ENCODE measurements at regions not wholly inside any gene's neighbourhood (a gene's known extent, or its start where the extent isn't known, plus 50 kb on each side); places are given as distances from the start of the nearest gene placed in this dataset.

DNA sequence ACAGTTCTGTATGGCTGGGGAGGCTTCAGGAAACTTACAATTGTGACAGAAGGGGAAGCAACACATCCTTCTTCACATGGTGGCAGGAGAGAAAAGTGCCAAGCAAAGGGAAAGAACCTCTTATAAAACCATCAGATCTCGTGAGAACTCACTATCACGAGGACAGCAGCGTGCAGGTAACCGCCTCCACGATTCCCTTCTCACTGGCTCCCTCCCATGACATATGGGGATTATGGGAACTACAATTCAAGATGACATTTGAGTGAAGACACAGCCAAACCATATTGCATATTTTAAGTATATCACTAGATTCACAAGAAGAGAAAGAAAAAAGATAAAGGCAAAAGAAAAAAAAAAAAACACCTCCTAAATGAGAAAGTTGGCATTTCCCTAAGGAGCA, 431.9 kb upstream of the RGS17 start:
- no peaks in the 10 kb centered on the region for H3K27me3 ChIP-seq (ENCODE audit: control insufficient read depth, insufficient read depth)
- H3K27ac ChIP-seq (ENCODE audit: low read length): no peak overlapping the region
- no peaks in the 10 kb centered on the region for H3K9me3 ChIP-seq (ENCODE audit: control insufficient read depth, low read length)
- no peak for ATAC-seq
- 87% methylated on average over 5 of the region's 5 CpGs for WGBS
- no peak for DNase-seq
- peaks cover 1% of the 10 kb centered on the region for H3K4me1 ChIP-seq (ENCODE audit: control insufficient read depth, insufficient read depth, low read length)
- intact Hi-C loops (cut with DNase I): no loop called here
- no peak overlapping the region for H3K4me3 ChIP-seq (ENCODE audit: low read length)

- Histone ChIP-seq H3K4me3 (ENCODE audit: low read length) (no peak overlapping the region), H3K27ac (ENCODE audit: low read length) (no peak overlapping the region), H3K4me1 (ENCODE audit: control insufficient read depth, insufficient read depth, low read length) (no peaks in the 10 kb centered on the region), H3K9me3 (ENCODE audit: control insufficient read depth, low read length) (no peaks in the 10 kb centered on the region), H3K27me3 (ENCODE audit: control insufficient read depth, insufficient read depth) (no peaks in the 10 kb centered on the region)
- no peak for ATAC-seq
- DNase-seq: no peak
- WGBS: 90% methylated on average over 1 of the region's 1 CpG
- intact Hi-C loops (cut with DNase I): no loop called here
These were observed 422.5 kb upstream of the RGS17 start for GRCh38 chr6:153553627-153554026.

- H3K27ac ChIP-seq (ENCODE audit: low read length): no peak overlapping the region
- H3K27me3 ChIP-seq (ENCODE audit: control insufficient read depth, insufficient read depth): no peaks in the 10 kb centered on the region
- ATAC-seq (no peak), DNase-seq (no peak)
- WGBS: 67% methylated on average over 2 of the region's 2 CpGs
- H3K4me3 ChIP-seq (ENCODE audit: low read length): no peak overlapping the region
- intact Hi-C loops (cut with DNase I): no loop called here
- no peaks in the 10 kb centered on the region for H3K4me1 ChIP-seq (ENCODE audit: control insufficient read depth, insufficient read depth, low read length)
- no peaks in the 10 kb centered on the region for H3K9me3 ChIP-seq (ENCODE audit: control insufficient read depth, low read length)
These were observed 408.5 kb upstream of the RGS17 start for GRCh38 chr6:153539602-153540001.

DNA sequence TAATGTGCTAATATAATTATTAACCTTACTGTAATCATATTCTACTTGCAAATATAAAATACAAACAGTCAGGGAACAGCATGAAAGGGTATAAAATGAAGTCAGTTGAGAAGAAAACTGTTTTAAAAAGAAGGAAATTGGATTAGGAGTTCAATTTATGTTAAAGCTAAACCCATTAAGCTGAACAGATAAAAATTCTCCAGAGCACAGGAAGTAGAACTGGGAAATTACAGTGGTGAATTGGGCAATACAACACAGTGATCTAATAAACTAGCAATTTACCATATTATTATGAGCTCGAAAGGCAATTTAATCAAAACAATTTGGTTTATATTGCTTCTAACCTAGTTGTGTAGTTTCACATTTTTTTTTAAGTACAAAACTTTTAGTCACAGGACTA, 407.4 kb upstream of the RGS17 start:
- 55% methylated on average over 1 of the region's 1 CpG for WGBS
- H3K4me3 ChIP-seq (ENCODE audit: low read length): no peak overlapping the region
- no peak for DNase-seq
- intact Hi-C loops (cut with DNase I): no loop called here
- H3K27ac ChIP-seq (ENCODE audit: low read length): no peak overlapping the region
- no peak for ATAC-seq
- H3K27me3 ChIP-seq (ENCODE audit: control insufficient read depth, insufficient read depth): no peaks in the 10 kb centered on the region
- H3K4me1 ChIP-seq (ENCODE audit: control insufficient read depth, insufficient read depth, low read length): no peaks in the 10 kb centered on the region
- H3K9me3 ChIP-seq (ENCODE audit: control insufficient read depth, low read length): no peaks in the 10 kb centered on the region

- WGBS: 81% methylated on average over 1 of the region's 1 CpG
- intact Hi-C loops (cut with DNase I): no loop called here
- H3K9me3 ChIP-seq (ENCODE audit: control insufficient read depth, low read length): no peaks in the 10 kb centered on the region
These were observed 406.3 kb upstream of the RGS17 start for GRCh38 chr6:153537422-153537821.

GRCh38 chr6:153526479-153526878, 395.4 kb upstream of the RGS17 start:
- no peak for ATAC-seq
- no peak overlapping the region for H3K4me3 ChIP-seq (ENCODE audit: low read length)
- DNase-seq: no peak
- H3K9me3 ChIP-seq (ENCODE audit: control insufficient read depth, low read length): no peaks in the 10 kb centered on the region
- intact Hi-C loops (cut with DNase I): no loop called here
- H3K27me3 ChIP-seq (ENCODE audit: control insufficient read depth, insufficient read depth): no peaks in the 10 kb centered on the region
- H3K4me1 ChIP-seq (ENCODE audit: control insufficient read depth, insufficient read depth, low read length): no peaks in the 10 kb centered on the region
- WGBS: 60% methylated on average over 3 of the region's 3 CpGs
- H3K27ac ChIP-seq (ENCODE audit: low read length): no peak overlapping the region

More at GRCh38 chr6:153537422-153537821, 406.3 kb upstream of the RGS17 start:
- H3K27me3 ChIP-seq (ENCODE audit: control insufficient read depth, insufficient read depth): no peaks in the 10 kb centered on the region
- no peak overlapping the region for H3K27ac ChIP-seq (ENCODE audit: low read length)
- DNase-seq (no peak), ATAC-seq (no peak)
- H3K4me3 ChIP-seq (ENCODE audit: low read length): no peak overlapping the region
- no peaks in the 10 kb centered on the region for H3K4me1 ChIP-seq (ENCODE audit: control insufficient read depth, insufficient read depth, low read length)

DNA sequence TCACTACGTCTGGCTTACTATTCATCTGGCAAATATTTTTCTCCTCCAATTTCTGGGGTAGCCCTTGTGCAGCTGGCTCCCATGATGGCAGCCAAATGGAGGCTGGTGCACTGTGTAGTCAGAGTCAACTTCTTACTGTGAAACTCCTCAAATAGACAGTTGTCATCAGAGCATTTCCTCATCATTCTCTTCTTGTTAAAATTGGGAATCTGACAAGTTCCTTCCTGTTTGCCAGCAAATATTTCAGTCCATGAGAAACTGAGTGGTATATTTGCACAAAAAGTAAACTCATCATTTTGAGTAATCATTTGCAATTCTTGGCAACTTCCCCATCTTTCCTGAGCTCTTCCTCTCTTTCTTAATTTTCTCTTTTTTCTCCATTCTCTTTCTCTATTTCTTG, 394.9 kb upstream of the RGS17 start:
- 54% methylated on average over 1 of the region's 1 CpG for WGBS
- Histone ChIP-seq H3K27me3 (ENCODE audit: control insufficient read depth, insufficient read depth) (no peaks in the 10 kb centered on the region), H3K4me3 (ENCODE audit: low read length) (no peak overlapping the region), H3K27ac (ENCODE audit: low read length) (no peak overlapping the region), H3K4me1 (ENCODE audit: control insufficient read depth, insufficient read depth, low read length) (no peaks in the 10 kb centered on the region), H3K9me3 (ENCODE audit: control insufficient read depth, low read length) (no peaks in the 10 kb centered on the region)
- intact Hi-C loops (cut with DNase I): no loop called here
- no peak for ATAC-seq
- no peak for DNase-seq

DNA sequence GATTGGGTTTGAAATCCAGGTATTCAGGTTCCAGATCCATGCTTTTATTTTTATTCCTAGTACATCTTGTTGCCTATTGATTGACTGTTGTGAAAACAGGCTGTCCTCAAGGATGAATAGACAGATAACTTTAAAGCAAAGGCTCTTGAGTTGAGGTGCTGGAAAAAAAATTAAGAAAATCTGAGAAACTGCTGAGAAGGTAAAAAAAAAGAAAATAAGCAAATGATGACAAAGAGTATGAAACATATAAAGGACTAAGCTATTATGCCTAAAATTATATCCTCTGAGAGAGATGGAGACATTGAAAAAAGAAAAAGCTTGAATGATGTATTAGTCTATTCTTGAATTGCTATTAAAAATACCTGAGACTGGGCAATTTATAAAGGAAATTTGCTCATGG, 392.3 kb upstream of the RGS17 start:
- H3K27ac ChIP-seq (ENCODE audit: low read length): no peak overlapping the region
- no peaks in the 10 kb centered on the region for H3K27me3 ChIP-seq (ENCODE audit: control insufficient read depth, insufficient read depth)
- ATAC-seq: no peak
- no peak overlapping the region for H3K4me3 ChIP-seq (ENCODE audit: low read length)
- no peak for DNase-seq
- H3K4me1 ChIP-seq (ENCODE audit: control insufficient read depth, insufficient read depth, low read length): no peaks in the 10 kb centered on the region
- intact Hi-C loops (cut with DNase I): no loop called here
- no peaks in the 10 kb centered on the region for H3K9me3 ChIP-seq (ENCODE audit: control insufficient read depth, low read length)

DNA sequence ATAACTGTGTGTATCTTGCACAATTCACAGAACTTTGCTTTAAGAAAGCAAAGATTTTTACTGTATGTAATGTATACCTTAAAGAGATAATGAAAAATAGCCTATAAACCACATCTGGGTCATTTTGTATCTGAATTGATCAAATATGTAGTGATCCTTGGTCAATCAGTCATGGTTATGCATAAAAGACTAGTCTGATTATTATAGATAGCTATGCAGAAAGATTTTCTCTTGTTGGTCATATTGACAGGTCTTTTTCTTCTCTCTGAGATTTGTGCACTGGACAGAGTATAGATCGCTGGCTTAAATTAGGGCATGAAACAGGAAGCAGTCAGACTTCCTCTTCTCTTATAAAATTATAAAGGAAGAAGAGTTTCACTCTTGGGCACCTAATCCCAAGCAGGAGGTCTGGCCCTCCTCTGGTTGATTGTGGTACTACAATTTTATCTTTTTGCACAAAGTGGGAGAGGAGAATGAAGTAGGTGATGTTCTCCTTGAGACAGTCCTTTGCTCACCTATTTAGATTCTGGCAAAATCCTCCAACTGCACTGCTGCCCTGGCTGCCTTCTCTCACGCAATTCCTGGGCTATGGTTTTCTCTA, 380.9 kb upstream of the RGS17 start:
- 23% methylated on average over 2 of the region's 2 CpGs for WGBS
- ATAC-seq: peak in 1 of 2 donors; percentile 40

GRCh38 chr6:153503810-153504209, 372.7 kb upstream of the RGS17 start:
- Histone ChIP-seq H3K4me3 (ENCODE audit: low read length) (no peak overlapping the region), H3K9me3 (ENCODE audit: control insufficient read depth, low read length) (no peaks in the 10 kb centered on the region), H3K4me1 (ENCODE audit: control insufficient read depth, insufficient read depth, low read length) (no peaks in the 10 kb centered on the region), H3K27ac (ENCODE audit: low read length) (no peak overlapping the region), H3K27me3 (ENCODE audit: control insufficient read depth, insufficient read depth) (no peaks in the 10 kb centered on the region)
- WGBS: 93% methylated on average over 4 of the region's 4 CpGs
- intact Hi-C loops (cut with DNase I): no loop called here
- ATAC-seq (no peak), DNase-seq (no peak)

More for the DNA sequence above, 380.9 kb upstream of the RGS17 start:
- Histone ChIP-seq H3K27me3 (ENCODE audit: control insufficient read depth, insufficient read depth) (no peaks in the 10 kb centered on the region), H3K4me3 (ENCODE audit: low read length) (no peak overlapping the region), H3K9me3 (ENCODE audit: control insufficient read depth, low read length) (no peaks in the 10 kb centered on the region), H3K27ac (ENCODE audit: low read length) (no peak overlapping the region), H3K4me1 (ENCODE audit: control insufficient read depth, insufficient read depth, low read length) (no peaks in the 10 kb centered on the region)
- intact Hi-C loops (cut with DNase I): loop anchor here in 2 of 4 donors (10.0 kb wide), 1 partner anchor 477 kb away; no protein-coding TSS in a partner anchor
- no peak for DNase-seq

GRCh38 chr6:153493501-153493900, 362.4 kb upstream of the RGS17 start:
- Histone ChIP-seq H3K27me3 (ENCODE audit: control insufficient read depth, insufficient read depth) (no peaks in the 10 kb centered on the region), H3K27ac (ENCODE audit: low read length) (no peak overlapping the region), H3K9me3 (ENCODE audit: control insufficient read depth, low read length) (no peaks in the 10 kb centered on the region), H3K4me1 (ENCODE audit: control insufficient read depth, insufficient read depth, low read length) (no peaks in the 10 kb centered on the region), H3K4me3 (ENCODE audit: low read length) (no peak overlapping the region)
- DNase-seq (no peak), ATAC-seq (no peak)
- intact Hi-C loops (cut with DNase I): no loop called here
- 84% methylated on average over 2 of the region's 2 CpGs for WGBS

DNA sequence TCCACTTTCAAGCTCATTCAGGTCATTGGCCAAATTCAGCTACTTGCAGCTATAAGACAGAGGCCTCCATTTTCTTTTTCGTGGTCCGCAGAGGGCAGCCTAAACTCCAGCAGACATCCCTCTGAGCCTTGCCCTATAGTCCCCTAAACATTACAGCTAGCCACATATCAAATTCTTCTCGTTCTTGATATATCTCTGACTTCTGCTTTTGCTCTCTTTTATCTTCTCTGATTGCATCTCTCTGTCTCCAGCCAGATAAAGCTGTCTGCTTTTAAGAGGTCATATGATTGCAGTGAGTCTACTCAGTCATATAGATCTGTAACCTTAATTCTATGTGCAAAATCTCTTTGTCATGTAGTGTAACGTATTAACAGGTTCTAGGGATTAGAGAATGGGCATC, 358.4 kb upstream of the RGS17 start:
- Histone ChIP-seq H3K27ac (ENCODE audit: low read length) (no peak overlapping the region), H3K9me3 (ENCODE audit: control insufficient read depth, low read length) (no peaks in the 10 kb centered on the region), H3K27me3 (ENCODE audit: control insufficient read depth, insufficient read depth) (no peaks in the 10 kb centered on the region), H3K4me3 (ENCODE audit: low read length) (no peak overlapping the region), H3K4me1 (ENCODE audit: control insufficient read depth, insufficient read depth, low read length) (no peaks in the 10 kb centered on the region)
- intact Hi-C loops (cut with DNase I): no loop called here
- DNase-seq (no peak), ATAC-seq (no peak)
- WGBS: 66% methylated on average over 4 of the region's 4 CpGs
